ENCODE measurements at regions not wholly inside any gene's neighbourhood (a gene's known extent, or its start where the extent isn't known, plus 50 kb on each side); places are given as distances from the start of the nearest gene placed in this dataset.

DNA sequence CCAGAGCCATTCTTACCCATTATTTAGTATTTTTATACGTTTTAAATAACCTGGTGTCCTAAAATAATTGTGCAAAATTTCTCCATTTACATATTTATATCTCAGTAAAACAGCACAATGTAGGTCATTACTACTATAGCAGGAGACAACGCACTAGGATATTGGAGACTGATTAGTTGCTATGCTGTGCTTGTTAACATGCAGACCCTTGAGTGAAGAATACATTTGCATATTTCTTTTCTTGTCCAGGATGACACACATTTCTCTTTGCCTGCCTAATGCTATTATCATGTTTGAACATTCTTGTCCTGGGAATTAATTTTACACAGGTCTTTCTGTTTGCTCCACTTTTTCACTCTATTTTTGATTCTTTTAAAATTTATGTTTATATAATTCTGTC, 823.8 kb upstream of the ATXN8OS start:
- no peak overlapping the region for H3K4me3 ChIP-seq
- WGBS, 2 donors, result 76 to 80% methylated on average over 2 of the region's 2 CpGs
- H3K27ac ChIP-seq, result no peak overlapping the region
- H3K4me1 ChIP-seq, result no peaks in the 10 kb centered on the region
- DNase-seq, result no peak
- no peaks in the 10 kb centered on the region for H3K27me3 ChIP-seq
- no peak for TF ChIP-seq POLR2AphosphoS5 (IDR thresholded peaks at IDR 0.05)
- no peak for TF ChIP-seq CTCF (IDR thresholded peaks at IDR 0.05)
- TF ChIP-seq EP300 (IDR thresholded peaks at IDR 0.05), result no peak
- no peak for TF ChIP-seq POLR2A (IDR thresholded peaks at IDR 0.05)
- H3K36me3 ChIP-seq, result no peaks in the 10 kb centered on the region
- no peaks in the 10 kb centered on the region for H3K9me3 ChIP-seq
- intact Hi-C loops (cut with DNase I), result no loop called here

GRCh38 chr13:69283301-69283700, 824.3 kb upstream of the ATXN8OS start:
- no peaks in the 10 kb centered on the region for H3K36me3 ChIP-seq
- no peaks in the 10 kb centered on the region for H3K4me1 ChIP-seq
- no peak for TF ChIP-seq POLR2A (IDR thresholded peaks at IDR 0.05)
- TF ChIP-seq POLR2AphosphoS5 (IDR thresholded peaks at IDR 0.05), result no peak
- TF ChIP-seq EP300 (IDR thresholded peaks at IDR 0.05), result no peak
- intact Hi-C loops (cut with DNase I), result no loop called here
- H3K27me3 ChIP-seq, result no peaks in the 10 kb centered on the region
- no peak overlapping the region for H3K4me3 ChIP-seq
- no peak for DNase-seq
- H3K9me3 ChIP-seq, result no peaks in the 10 kb centered on the region
- no peak overlapping the region for H3K27ac ChIP-seq
- 75 to 80% methylated on average over 1 of the region's 1 CpG for WGBS, 2 donors

DNA sequence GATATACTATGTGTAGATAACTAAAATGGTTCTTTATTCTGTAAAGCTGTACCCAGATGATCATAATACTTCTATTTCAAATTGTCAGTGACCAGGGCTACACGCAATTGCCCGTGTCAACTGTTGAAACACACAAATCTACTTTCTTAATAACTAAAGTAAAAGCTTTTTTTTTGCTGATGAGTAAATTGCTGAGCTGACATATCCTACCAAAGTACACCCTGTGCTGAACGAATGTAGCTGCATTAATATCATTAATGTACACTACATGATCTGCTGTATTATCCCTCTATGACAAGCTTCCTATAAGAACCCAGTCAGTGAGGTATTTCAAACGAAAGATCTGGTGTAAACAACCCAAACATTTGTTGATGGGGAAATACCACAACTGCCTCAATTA, 827.2 kb upstream of the ATXN8OS start:
- 73 to 80% methylated on average over 4 of the region's 4 CpGs for WGBS, 2 donors
- H3K9me3 ChIP-seq, result no peaks in the 10 kb centered on the region
- no peaks in the 10 kb centered on the region for H3K36me3 ChIP-seq
- TF ChIP-seq POLR2A (IDR thresholded peaks at IDR 0.05), result no peak
- TF ChIP-seq CTCF (IDR thresholded peaks at IDR 0.05), result no peak
- TF ChIP-seq POLR2AphosphoS5 (IDR thresholded peaks at IDR 0.05), result no peak
- H3K4me3 ChIP-seq, result no peak overlapping the region
- no peak for DNase-seq
- intact Hi-C loops (cut with DNase I), result no loop called here
- no peak overlapping the region for H3K27ac ChIP-seq
- no peaks in the 10 kb centered on the region for H3K4me1 ChIP-seq
- H3K27me3 ChIP-seq, result no peaks in the 10 kb centered on the region

GRCh38 chr13:69279213-69279612, 828.4 kb upstream of the ATXN8OS start:
- Histone ChIP-seq H3K9me3 (no peaks in the 10 kb centered on the region), H3K36me3 (no peaks in the 10 kb centered on the region), H3K27me3 (no peaks in the 10 kb centered on the region), H3K4me1 (no peaks in the 10 kb centered on the region), H3K27ac (no peak overlapping the region), H3K4me3 (no peak overlapping the region)
- no peak for TF ChIP-seq POLR2AphosphoS5 (IDR thresholded peaks at IDR 0.05)
- TF ChIP-seq CTCF (IDR thresholded peaks at IDR 0.05), result no peak
- TF ChIP-seq EP300 (IDR thresholded peaks at IDR 0.05), result no peak
- TF ChIP-seq POLR2A (IDR thresholded peaks at IDR 0.05), result no peak
- intact Hi-C loops (cut with DNase I), result no loop called here
- no peak for DNase-seq

GRCh38 chr13:69274231-69274630, 833.4 kb upstream of the ATXN8OS start:
- Histone ChIP-seq H3K27me3 (no peaks in the 10 kb centered on the region), H3K4me1 (no peaks in the 10 kb centered on the region), H3K4me3 (no peak overlapping the region), H3K36me3 (no peaks in the 10 kb centered on the region), H3K27ac (no peak overlapping the region), H3K9me3 (no peaks in the 10 kb centered on the region)
- DNase-seq, result no peak
- intact Hi-C loops (cut with DNase I), result no loop called here
- 17 to 67% methylated on average over 1 of the region's 1 CpG for WGBS, 2 donors
- TF ChIP-seq EP300 (IDR thresholded peaks at IDR 0.05), result no peak
- no peak for TF ChIP-seq POLR2AphosphoS5 (IDR thresholded peaks at IDR 0.05)
- TF ChIP-seq POLR2A (IDR thresholded peaks at IDR 0.05), result no peak
- no peak for TF ChIP-seq CTCF (IDR thresholded peaks at IDR 0.05)

Data from sigmoid colon (tissue), 6 donors.